ENCODE measurements at regions not wholly inside any gene's neighbourhood (a gene's known extent, or its start where the extent isn't known, plus 50 kb on each side); places are given as distances from the start of the nearest gene placed in this dataset.

- no peak for DNase-seq (ENCODE audit: low read depth)
Measured at GRCh38 chr15:25955628-25956027, 92.5 kb upstream of the ATP10A start.

- no peak for DNase-seq (ENCODE audit: low read depth)
Measured at GRCh38 chr15:25954398-25954797, 91.3 kb upstream of the ATP10A start.

- no peak for DNase-seq (ENCODE audit: low read depth)
Measured at GRCh38 chr15:25950014-25950413, 86.9 kb upstream of the ATP10A start.

GRCh38 chr15:25947323-25948314 is 84.5 kb upstream of the ATP10A start:
- DNase-seq (ENCODE audit: low read depth) = no peak

- DNase-seq (ENCODE audit: low read depth) = no peak
Measured at GRCh38 chr15:25946241-25946805, 83.2 kb upstream of the ATP10A start.

GRCh38 chr15:25944386-25944785 is 81.3 kb upstream of the ATP10A start:
- no peak for DNase-seq (ENCODE audit: low read depth)

- no peak for DNase-seq (ENCODE audit: low read depth)
Measured at GRCh38 chr15:25943831-25944230, 80.7 kb upstream of the ATP10A start.

- DNase-seq (ENCODE audit: low read depth) = no peak
Measured at GRCh38 chr15:25939122-25939521, 76.0 kb upstream of the ATP10A start.

- peak; percentile 9 for DNase-seq (ENCODE audit: low read depth)
Measured at GRCh38 chr15:25937796-25938195, 74.7 kb upstream of the ATP10A start.

GRCh38 chr15:25936004-25936403 is 72.9 kb upstream of the ATP10A start:
- no peak for DNase-seq (ENCODE audit: low read depth)

GRCh38 chr15:25933456-25934158 is 70.5 kb upstream of the ATP10A start:
- DNase-seq (ENCODE audit: low read depth) = peak; percentile 61

- no peak for DNase-seq (ENCODE audit: low read depth)
Measured at GRCh38 chr15:25932696-25933095, 69.6 kb upstream of the ATP10A start.

GRCh38 chr15:25931851-25932250 is 68.7 kb upstream of the ATP10A start:
- no peak for DNase-seq (ENCODE audit: low read depth)

GRCh38 chr15:25930931-25931330 is 67.8 kb upstream of the ATP10A start:
- peak; percentile 19 for DNase-seq (ENCODE audit: low read depth)
